Hypothalamus (tissue), 51 donors: ENCODE measurements at regions not wholly inside any gene's neighbourhood (a gene's known extent, or its start where the extent isn't known, plus 50 kb on each side); places are given as distances from the start of the nearest gene placed in this dataset.
"Not testable (repeated sequence)": the region's sequence is repeated elsewhere in the genome, so short reads cannot be mapped to it uniquely, and the experiment has no call there.

ENCODE experiments used
- DNase-seq, 51 donors: peaks; one replicate each; lab custom pipeline; 2025; lab: John Stamatoyannopoulos, UW

DNA sequence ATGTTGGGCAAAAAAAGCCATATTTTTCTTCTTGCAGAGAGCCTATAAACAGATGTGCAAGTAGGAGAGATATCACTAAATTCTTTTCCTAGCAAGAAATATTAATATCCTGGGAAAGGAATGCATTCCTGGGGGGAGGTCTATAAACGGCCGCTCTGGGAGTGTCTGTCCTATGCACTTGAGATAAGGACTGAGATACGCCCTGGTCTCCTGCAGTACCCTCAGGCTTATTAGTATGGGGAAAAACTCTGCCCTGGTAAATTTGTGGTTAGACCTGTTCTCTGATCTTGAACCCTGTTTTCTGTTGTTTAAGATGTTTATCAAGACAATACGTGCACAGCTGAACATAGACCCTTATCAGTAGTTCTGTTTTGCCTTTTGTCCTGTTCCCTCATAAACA, 177.8 kb upstream of the PAQR3 start:
- not testable (repeated sequence) for DNase-seq

DNA sequence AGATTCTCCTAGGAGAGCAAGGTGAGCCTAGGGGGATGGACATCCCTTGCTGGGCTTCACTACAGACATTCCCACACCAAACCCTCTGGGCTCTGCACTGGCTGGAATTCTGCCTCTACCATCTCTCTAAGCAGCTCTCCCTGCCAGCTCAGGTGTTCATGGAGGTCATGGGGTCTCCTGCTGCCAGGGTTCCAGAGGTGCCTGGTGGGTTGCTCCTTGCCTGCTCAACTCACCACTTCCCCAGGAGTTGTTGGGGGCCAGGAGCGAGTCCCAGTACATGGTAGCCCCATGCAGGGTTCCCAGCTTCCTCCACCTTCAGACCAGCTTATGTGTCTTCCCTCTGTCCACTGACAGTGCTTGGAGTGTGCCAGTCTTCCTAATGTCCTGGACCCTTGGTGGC, 167.8 kb upstream of the PAQR3 start:
- DNase-seq, result no peak

DNA sequence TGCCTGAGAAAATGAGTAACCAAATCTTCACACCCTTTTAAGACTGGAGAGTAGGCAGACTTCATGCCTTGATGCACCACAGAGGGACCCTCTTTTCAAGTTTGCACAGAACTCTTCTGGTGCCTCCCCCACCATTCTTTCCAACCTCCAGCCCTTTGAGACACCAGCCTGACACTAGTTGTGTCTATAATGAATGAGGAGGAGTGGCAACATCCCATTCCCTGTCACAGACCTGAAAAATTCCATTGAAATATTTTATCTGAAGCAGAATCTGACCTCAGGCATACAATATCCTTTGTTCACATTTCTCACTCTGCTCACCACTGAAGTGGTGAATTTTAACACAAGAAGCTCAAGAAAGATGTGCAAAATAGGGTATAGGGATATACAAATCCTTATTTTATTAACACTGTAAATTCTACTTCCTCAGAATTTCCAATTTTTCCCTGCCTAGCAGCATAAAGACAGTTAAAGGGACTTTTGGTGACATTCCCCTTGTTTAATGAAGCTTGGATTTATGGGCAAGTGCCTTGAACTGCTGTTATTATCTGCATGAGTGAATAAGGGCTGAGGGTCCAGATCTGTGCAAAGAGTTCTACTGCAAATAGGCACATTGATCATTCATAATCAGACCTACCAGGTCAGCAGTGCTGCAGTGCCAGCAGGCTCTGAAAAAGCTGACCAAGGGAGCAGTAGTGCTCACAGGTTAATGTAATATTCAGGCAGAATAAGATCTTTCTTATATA, 149.9 kb upstream of the PAQR3 start:
- peak in 1 of 51 donors; percentile 2 for DNase-seq

DNA sequence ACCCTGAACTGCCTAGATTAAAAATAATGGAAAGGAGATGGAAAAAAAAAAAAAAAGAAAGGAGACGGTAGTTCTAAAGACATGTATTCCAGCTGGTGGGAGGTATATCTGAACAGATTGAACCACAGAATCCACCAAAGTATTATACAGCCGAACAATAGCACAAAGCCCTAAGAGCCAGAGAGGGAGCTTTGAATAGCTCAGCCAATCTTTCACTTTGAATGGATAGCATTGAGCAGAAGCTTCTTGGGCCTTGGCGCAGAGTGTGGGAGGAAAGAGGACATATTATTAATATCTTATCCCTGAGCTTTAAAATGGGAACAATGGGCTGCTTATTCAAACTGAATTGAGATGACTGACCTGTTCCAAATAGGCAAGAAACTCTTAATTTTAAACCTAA, 147.8 kb upstream of the PAQR3 start:
- DNase-seq, result peak in 1 of 51 donors; percentile 15

DNA sequence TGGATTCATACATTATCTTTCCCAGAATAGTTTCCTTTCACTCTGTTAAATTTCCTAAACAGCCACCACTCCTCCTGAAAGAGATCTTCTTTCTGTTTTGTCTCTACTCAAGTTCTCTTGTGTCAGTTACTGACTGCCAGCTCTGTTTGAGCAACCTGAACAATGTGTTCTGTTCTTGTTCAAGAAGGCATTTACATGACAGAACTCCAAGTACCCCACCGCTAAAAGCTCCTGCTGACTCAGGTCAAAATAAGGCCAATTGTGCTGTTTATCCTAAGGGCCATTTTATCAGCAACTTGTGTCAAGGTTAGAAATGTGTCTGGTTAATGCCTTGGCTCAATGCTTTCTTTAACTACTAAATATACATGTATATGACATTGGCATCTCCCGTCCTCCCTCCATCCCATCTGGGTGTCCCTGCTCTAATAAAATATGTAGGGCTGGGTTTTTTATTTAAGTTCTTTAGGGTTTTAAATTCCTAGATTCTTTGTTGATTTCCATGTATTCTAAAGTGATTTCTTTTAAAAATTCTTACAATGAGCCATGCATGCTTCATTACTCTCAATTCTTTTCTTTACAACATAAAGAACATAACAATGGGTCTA, 144.3 kb upstream of the PAQR3 start:
- DNase-seq, result peak in 6 of 51 donors; percentile 5 to 25 (median 8)

DNA sequence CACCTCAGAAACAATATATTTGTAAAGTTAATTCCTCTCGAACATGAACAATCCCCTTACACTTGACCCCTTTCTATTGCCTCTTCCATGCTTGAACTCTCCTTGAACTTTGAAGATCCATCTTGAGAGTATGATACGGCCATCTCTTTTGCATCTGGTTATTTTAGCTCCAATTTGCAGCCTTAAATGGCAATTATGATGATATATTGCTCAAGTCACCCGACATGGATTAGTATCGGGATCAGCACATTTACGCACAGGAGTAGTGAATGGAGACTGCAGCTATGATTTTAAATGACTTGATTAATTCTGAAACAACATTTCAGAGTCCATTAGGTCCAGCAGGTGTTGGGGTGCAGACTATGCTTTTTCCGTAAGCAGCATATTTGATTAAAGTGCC, 143.8 kb upstream of the PAQR3 start:
- DNase-seq, result no peak

DNA sequence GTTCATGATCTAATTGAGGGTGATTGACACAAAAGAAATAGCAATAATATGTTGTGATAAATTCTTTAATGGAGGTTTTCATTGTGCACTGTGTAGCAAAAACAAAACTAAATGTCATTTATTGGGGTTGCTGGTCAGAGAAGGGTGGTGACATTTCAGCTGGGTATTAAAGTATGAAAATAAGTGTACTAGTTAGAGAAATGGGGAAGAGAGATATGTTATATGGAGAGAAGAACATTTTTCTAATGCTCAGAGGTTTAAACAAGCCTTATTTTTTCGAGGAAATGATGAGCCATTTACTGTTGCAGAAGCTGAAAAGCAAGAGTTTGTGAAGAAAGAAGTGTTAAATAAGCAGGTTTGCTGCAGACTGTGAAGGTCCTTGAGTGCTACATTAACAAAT, 142.7 kb upstream of the PAQR3 start:
- no peak for DNase-seq

DNA sequence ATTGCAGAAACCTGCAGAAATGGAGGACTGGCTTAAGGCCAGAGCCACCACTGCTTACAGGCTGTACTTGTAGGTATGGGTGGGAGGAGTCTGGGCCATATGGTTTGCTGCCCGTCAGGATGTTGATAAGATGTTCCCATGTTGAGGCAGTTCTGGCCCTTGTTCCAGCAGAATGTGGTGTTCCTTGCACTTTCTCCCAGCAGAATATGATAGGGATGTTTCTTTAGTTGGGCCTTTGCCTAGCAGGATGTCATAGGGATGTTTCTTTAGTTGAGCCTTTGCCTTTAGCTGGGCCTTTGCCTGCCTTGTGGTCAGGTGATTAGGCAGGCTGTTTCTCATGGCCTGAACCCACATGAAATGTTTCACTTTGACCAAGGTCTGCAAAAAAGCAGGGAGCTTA, 139.1 kb upstream of the PAQR3 start:
- DNase-seq, result no peak

DNA sequence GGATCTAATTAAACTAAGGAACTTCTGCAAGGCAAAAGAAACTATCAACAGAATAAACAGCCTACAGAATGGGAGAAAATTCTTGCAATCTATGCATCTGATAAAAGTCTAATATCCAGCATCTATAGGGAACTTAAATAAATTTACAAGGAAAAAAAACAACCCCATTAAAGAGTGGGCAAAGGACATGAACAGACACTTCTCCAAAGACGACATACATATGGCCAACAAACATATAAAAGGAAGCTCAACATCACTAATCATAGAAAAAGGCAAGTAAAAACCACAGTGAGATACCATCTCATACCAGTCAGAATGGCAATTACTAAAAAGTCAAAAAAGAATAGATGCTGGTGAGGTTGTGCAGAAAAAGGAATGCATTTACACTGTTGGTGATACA, 134.8 kb upstream of the PAQR3 start:
- DNase-seq, result no peak

DNA sequence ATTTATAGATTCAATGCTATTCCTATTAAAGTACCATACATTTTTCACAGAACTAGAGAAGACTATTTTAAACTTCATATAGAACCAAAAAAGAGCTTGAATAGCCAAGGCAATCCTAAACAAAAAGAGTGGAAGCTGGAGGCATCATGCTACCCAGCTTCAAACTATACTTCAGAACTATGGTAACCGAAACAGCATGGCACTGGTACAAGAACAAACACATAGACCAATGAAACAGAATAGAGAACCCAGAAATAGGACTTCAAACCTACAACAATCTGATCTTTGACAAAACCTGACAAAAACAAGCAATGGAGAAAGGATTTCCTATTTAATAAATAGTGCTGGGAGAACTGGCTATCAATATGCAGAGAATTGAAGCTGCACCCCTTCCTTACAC, 134.2 kb upstream of the PAQR3 start:
- DNase-seq, result no peak

DNA sequence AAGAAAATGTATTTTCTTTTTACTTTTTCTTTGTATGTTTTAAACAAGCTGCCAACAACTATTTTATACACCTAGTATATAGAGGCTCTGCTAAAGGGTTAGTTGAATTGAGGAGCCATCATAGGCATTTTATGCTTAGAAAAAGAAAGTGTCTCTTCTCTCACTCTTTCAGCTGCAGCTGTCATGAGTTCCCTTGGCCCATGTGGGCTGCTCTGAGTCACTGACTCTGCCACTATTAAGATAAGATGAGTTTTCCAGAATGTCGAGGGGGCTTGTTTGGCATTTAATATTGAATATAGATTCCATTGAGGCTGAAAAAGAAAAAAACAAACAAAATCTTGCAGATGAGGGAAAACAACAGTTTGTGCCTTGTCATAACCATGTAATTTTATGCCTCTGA, 126.0 kb upstream of the PAQR3 start:
- no peak for DNase-seq

DNA sequence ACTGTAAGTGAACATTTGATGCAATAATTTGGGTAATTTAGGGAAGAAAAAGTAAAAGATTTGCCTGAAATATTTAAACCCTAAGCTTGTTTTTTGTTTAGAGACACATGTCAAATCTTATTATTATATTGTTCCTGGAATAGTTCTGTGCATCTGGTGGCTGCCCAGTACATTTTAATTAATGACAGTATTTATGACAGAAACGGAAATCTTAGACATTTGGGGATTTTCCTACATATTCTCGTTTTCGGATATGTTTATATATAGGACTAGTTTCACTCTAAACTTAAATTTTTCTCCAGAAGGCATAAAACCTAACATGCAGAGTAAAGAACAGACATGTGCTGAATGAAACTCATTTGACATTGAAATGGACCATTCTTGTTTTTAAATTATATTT, 125.6 kb upstream of the PAQR3 start:
- no peak for DNase-seq

DNA sequence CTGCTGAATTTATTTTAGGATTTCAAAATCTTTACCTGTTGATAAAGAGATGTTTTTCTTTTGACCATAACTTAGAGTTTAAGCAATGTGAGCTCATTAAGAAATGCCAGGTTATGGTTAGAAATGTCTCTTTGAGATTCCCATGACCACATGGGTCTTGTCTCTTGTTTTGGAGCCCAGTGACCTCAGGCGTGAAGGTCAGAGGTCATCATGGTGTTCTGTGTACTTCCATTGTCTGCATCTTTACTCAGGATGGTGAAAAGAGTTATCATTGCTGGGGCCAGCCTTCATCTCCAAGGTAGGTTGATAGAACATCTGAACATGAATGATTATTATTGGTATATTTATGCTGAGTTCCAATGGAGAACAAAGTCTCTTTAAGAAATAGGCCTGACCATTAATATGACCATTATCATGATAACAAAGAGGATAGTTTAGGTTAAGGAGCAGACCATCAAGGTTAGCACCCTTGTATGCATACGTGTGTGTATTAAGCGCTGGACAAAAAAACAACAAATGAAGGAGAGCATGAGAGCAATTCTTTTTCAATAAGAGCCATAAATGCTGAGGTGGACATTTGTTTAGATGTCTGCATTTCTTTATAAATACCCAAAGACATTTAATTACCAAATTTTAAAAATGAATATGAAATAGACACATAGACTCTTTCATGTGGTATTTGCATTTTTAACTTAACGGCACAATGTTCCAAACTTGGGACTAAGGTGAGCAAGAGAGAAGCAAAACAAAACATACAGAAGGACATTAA, 120.6 kb upstream of the PAQR3 start:
- no peak for DNase-seq

DNA sequence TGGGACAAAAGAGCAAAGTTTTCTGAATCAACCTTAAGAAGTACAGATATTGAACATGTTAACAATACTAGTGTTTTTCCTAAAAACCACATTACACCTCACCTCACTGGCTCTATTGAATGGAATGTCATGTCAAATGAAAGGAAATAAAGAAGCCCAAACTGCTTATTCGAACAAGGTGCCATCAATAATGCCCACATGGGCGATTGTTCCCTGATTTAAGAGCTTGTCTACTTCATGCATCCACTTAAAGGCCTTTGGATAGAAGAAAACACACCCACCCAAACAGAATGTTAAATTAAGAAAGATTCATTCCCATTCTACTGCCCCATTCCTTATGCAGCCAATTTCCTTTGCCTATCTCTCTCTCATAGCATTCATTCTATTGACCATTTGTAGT, 118.5 kb upstream of the PAQR3 start:
- DNase-seq, result no peak

DNA sequence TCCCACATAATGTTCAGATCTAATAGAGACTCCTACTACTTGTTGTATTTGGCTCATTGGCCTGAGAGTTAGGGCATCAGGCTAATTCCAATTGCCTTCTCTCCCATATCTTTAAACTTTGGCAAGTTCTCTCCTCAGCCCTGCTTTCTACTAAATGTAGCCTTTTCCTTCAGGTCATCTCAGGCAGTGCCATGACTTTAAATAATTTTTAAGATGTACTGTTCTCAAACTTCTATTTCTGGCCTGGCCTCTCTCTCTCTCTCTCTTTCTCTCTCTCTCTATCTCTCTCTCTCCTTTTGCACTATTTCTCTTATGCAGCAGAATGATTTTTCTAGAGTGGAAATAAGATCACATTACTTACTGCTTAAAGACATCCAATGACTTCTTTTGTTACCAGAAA, 114.5 kb upstream of the PAQR3 start:
- no peak for DNase-seq

DNA sequence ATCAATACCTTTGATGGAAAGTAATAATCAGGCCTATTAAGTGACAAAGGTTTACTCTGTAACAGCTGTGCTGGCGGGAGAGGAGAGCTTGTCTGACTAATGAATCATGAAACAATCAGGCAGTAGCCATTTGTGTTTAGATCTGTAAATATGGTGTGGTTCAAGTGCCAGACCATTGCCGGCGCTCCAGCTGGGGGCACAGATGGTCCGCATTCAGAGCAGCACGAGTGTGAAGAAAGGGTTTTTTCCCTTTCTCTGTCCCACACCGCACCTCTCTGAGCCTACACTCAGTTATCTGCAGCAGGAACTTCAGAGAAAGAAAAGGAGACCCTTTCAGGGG, 111.3 kb upstream of the PAQR3 start:
- DNase-seq, result peak in 2 of 51 donors; percentile 0 to 6

DNA sequence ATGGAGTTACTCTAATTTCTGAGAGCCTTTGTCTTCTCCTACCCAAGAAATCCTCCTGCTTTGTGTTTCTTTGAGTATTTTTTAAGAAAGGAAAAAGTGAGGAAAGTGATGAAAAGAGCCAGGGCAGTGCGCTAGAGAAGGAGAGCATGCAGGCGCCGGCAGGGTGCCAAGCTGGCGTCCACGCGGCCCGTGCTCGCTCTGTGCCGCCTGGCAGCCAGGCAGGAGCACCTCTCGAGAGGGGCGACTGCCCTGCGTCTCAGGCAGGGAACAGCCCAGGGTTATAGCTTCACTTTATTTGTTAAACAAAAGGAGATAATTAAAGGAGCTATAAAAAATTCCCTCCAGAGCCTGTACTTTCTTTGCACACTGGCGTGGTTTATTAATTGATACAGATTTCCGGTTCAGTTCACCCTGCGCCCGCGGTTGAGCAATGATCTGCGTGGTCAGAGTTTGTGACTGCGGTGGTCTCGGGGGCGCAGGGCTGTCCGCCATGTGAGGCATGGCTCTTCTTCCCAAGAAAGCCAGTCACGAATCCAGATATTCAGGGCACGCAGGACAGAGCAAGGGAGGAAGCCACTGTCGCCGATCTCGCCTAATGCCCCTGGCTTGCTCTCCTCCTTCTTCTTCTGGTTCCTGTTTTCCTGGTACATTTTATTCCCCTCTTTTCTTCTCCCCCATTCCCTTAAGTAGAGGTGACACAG, 110.8 kb upstream of the PAQR3 start:
- peak in 6 of 51 donors; percentile 3 to 23 (median 6) for DNase-seq

DNA sequence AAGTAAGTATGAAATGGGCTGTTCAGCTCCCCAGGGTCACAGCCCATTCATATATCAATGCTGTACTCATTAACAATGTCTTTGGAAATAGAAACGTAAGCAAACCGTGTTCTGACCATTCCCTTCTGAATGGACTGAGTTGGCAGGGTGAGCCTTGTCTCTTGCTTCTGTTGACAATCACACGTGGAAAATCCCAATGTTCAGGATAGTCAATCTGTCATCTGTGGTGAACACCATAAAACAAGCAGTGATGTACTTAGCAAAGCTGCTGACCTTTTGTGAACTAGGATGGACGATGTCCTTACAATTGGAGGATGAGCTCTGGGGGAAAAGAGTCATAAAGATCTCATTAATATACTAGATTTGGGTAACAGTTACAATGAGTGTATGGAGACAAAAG, 109.6 kb upstream of the PAQR3 start:
- DNase-seq, result no peak

DNA sequence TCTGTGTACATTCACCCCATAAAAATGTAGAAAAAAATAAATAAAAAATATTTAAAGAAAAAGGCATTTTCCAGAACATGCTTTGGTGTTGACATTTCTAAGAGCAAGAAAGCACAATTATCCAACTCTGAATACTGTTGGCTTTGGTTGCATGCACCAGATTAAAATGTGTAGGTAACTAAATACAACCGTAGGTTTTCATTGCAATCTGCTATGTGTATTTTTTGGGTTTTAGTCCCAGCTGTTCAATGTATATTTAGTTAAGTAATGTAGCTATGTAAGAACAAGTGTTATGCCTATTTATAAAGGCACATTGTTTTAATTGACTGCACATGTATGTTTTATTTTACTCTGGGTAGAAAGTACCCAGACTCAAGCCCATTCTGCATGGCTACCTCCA, 108.1 kb upstream of the PAQR3 start:
- DNase-seq, result no peak

DNA sequence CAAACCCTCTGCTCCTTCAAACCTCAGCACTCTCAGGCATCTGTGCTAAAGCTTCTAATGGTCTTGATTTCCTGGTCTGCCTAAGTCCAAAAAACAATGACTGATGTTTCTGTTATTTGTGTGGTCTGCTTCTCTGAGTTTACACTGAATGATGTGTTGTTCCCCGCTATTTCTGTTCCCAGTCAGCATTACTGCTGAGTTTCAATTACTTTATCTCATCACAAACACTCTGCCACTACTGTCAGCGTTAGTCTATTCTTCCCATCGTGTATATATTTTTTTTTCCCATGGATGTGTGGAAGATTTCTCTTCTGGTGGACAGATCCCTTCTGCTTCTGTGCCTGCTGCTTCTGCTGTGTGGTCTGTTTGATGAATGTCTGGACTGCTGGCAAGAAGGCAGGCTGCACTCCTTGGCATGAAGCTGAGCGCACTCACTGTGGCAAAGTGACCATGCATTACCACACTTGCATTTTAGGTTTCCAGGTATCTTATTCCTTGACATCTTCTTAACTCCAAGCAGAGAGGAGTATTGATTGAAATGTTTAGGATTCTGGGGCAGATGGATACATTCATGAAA, 106.9 kb upstream of the PAQR3 start:
- peak in 3 of 51 donors; percentile 1 to 9 (median 2) for DNase-seq

DNA sequence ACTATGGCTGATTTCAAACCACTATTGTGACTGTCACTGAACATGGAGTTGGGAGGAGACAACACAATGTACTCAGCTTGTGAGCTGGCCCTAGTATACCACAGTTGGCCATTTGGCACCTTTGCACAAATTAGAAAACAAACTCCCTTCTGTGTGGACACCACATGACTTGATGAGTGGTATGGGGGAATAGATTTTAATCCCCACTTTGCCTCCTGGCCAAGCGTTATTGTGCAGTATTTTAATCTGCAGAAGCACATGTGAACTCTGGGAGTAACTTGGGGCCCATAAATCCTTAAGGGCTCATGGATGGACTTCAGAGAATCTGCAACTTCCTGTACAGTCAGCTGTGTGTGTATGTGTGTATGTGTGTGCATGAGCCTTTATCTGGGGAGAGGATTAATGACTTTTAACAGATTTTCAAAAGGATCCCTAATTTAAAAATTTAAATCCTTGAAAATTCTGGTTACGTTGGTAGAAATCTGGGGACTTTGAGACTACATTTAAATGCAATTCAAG, 105.0 kb upstream of the PAQR3 start:
- DNase-seq, result peak in 1 of 51 donors; percentile 0
